GM18909 (cell line): ENCODE measurements at regions not wholly inside any gene's neighbourhood (a gene's known extent, or its start where the extent isn't known, plus 50 kb on each side); places are given as distances from the start of the nearest gene placed in this dataset.
"Not testable (repeated sequence)": the region's sequence is repeated elsewhere in the genome, so short reads cannot be mapped to it uniquely, and the experiment has no call there.

ENCODE experiments used
- ATAC-seq: cut with Tn5 transposase; IDR thresholded peaks from one replicate; pipeline ENCODE4 v1.9.1; 2021; ENCODE audit warnings: mild to moderate bottlenecking; ENCODE audit not compliant: unreplicated experiment, poor library complexity

GRCh38 chr21:7826174-7826573 lies 2695.2 kb upstream of the TPTE start:
- ATAC-seq = not testable (repeated sequence)

- ATAC-seq = not testable (repeated sequence)
Measured at GRCh38 chr21:7828260-7828659, 2693.1 kb upstream of the TPTE start.

DNA sequence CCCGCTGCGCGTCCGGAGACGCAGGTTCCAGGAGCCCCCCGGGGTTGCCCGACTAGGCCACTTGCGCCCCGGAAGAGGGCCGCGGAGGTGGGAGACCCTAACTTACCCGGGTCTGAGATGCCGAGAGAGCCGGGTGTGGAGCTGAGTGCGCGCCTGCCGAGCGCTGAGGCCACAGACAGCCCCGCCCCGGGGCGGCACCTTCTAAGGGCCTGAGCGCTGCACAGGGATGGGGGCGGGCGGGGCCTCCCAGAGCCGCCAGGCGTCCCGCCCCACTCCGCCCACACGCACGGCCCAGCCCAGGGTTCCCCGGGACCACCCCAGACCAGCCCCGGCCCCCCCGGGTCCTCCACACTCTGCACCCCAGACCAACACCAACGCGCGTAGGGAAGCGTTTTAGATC lies 2692.0 kb upstream of the TPTE start:
- ATAC-seq = not testable (repeated sequence)

- not testable (repeated sequence) for ATAC-seq
Measured at GRCh38 chr21:7837315-7837714, 2684.1 kb upstream of the TPTE start.

DNA sequence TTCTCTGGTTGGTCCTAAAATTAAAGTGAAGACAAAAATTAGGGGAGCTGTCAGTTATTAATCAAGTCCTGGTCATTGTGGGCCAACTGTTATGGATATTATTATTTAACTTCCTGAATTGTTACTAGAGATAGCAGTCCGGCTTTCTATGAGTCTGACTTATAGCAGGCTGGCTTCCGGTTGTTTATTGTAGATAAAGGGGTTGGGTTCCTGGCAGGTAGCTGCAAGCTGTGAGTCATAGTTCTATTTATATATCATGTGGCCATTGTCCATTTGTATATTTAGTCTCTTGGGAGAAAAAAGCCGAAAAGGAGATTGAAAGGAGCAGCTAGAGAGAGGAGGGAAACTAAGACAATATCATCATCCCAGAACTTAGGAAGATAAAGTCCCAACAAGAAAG lies 2668.0 kb upstream of the TPTE start:
- not testable (repeated sequence) for ATAC-seq

GRCh38 chr21:7853836-7854235 lies 2667.5 kb upstream of the TPTE start:
- not testable (repeated sequence) for ATAC-seq
